B cell (primary cell): ENCODE measurements at regions not wholly inside any gene's neighbourhood (a gene's known extent, or its start where the extent isn't known, plus 50 kb on each side); places are given as distances from the start of the nearest gene placed in this dataset.

Experiments
- ATAC-seq: fragments of 200-7000 bp; cut with Tn5 transposase; one replicate; pipeline ENCODE4 v1.10.0; 2021; ENCODE audit warnings: low read depth, mild to moderate bottlenecking, moderate number of reproducible peaks, moderate library complexity
- CTCF ChIA-PET: fragments of 350-600 bp; sonication (Branson Sonifier 250); formaldehyde crosslinking; loops from one replicate; lab custom pipeline; 2021; ENCODE audit warnings: antibody characterized with exemption, inconsistent platforms; lab: Charles Lee
- POLR2A ChIA-PET: fragments of 350-600 bp; sonication (Branson Sonifier 250); formaldehyde crosslinking; loops from one replicate; lab custom pipeline; 2021; ENCODE audit warnings: antibody characterized with exemption; lab: Charles Lee
- DNase-seq: peaks from one replicate; pipeline ENCODE4 v3.0.0; 2013
- H2AFZ ChIP-seq: 2 replicates; pipeline ENCODE4 v1.6.1; 2012; ENCODE audit warnings: mild to moderate bottlenecking, low read depth, low read length; ENCODE audit not compliant: insufficient read depth, poor library complexity, severe bottlenecking
- H3K27ac ChIP-seq, 2 donors: 1 replicate in 1 of 2; 2 replicates in 1 of 2; pipeline ENCODE4 v1.5.1; 2012 to 2013; ENCODE audit warnings: low read length in 2 of 2, mild to moderate bottlenecking in 2 of 2, moderate library complexity in 1 of 2
- H3K27me3 ChIP-seq, 4 experiments: fragments of 200-600 bp in 1 of 4; sonication (generic) in 1 of 4; replicated peaks in 1 of 4; 1 replicate in 2 of 4; 2 replicates in 2 of 4; pipeline versions ENCODE4 v1.6.1 to v1.7.0; 2013 to 2016; ENCODE audit warnings: low read length in 3 of 4, mild to moderate bottlenecking in 2 of 4, mixed read lengths in 1 of 4, moderate library complexity in 1 of 4; ENCODE audit not compliant: insufficient read depth in 4 of 4, control insufficient read depth in 3 of 4; ENCODE audit errors: control extremely low read depth in 1 of 4
- H3K36me3 ChIP-seq, 2 experiments: replicated peaks in 1 of 2; 1 replicate in 1 of 2; 2 replicates in 1 of 2; pipeline versions ENCODE4 v1.6.1 to v1.7.1; 2013; ENCODE audit warnings: low read length in 1 of 2; ENCODE audit not compliant: insufficient read depth in 2 of 2, control insufficient read depth in 1 of 2; ENCODE audit errors: control extremely low read depth in 1 of 2, extremely low read depth in 1 of 2
- H3K4me1 ChIP-seq, 2 donors: fragments of 200-600 bp in 1 of 2; sonication (generic) in 1 of 2; 1 replicate in 1 of 2; 2 replicates in 1 of 2; pipeline versions ENCODE4 v1.5.1 to v1.6.1; 2013 to 2017; ENCODE audit warnings: low read length in 2 of 2; ENCODE audit not compliant: control insufficient read depth in 2 of 2, insufficient read depth in 2 of 2
- H3K4me2 ChIP-seq: replicated peaks from 2 replicates; pipeline ENCODE3; 2012; ENCODE audit warnings: mild to moderate bottlenecking, low read depth, low read length; ENCODE audit not compliant: poor library complexity, severe bottlenecking
- H3K4me3 ChIP-seq, 5 experiments: fragments of 200-600 bp in 1 of 5; sonication (generic) in 1 of 5; 1 replicate in 3 of 5; 2 replicates in 2 of 5; pipeline versions ENCODE4 v1.5.1 to v1.7.0; 2011 to 2016; ENCODE audit warnings: low read length in 4 of 5, mild to moderate bottlenecking in 4 of 5, low read depth in 2 of 5, control low read depth in 1 of 5, moderate library complexity in 1 of 5; ENCODE audit not compliant: insufficient read depth in 1 of 5; ENCODE audit errors: control extremely low read depth in 1 of 5, extremely low read depth in 1 of 5
- H3K79me2 ChIP-seq: fragments of 200-600 bp; sonication (generic); one replicate; pipeline ENCODE4 v1.6.0; 2016; ENCODE audit warnings: low read length; ENCODE audit not compliant: control insufficient read depth, insufficient read depth
- H3K9ac ChIP-seq: fragments of 200-600 bp; sonication (generic); 2 replicates; pipeline ENCODE4 v1.6.1; 2017; ENCODE audit warnings: mild to moderate bottlenecking, low read length, moderate library complexity
- H3K9me3 ChIP-seq, 3 donors: one replicate each; pipeline versions ENCODE4 v1.6.1 to v1.7.1; 2013; ENCODE audit warnings: low read length in 2 of 3; ENCODE audit not compliant: control insufficient read depth in 2 of 3, insufficient read depth in 1 of 3; ENCODE audit errors: control extremely low read depth in 1 of 3
- H4K20me1 ChIP-seq: 2 replicates; pipeline ENCODE4 v1.6.0; 2012; ENCODE audit warnings: mild to moderate bottlenecking, low read length; ENCODE audit not compliant: insufficient read depth, control insufficient read depth, poor library complexity, severe bottlenecking
- H3K27ac Mint-ChIP-seq: one replicate; pipeline ENCODE4 v1.8.0; 2021; ENCODE audit warnings: mixed read lengths
- H3K27me3 Mint-ChIP-seq: one replicate; pipeline ENCODE4 v1.8.0; 2021; ENCODE audit warnings: mixed read lengths
- H3K4me1 Mint-ChIP-seq: one replicate; pipeline ENCODE4 v1.8.0; 2021; ENCODE audit warnings: mixed read lengths
- H3K4me3 Mint-ChIP-seq: one replicate; pipeline ENCODE4 v1.8.0; 2021; ENCODE audit warnings: mixed read lengths
- H3K9me3 Mint-ChIP-seq: one replicate; pipeline ENCODE4 v1.8.0; 2022; ENCODE audit warnings: mixed read lengths; ENCODE audit not compliant: insufficient read depth
- EZH2 ChIP-seq: IDR thresholded peaks from 2 replicates; pipeline ENCODE4 v1.6.1; 2012; ENCODE audit warnings: borderline replicate concordance, low read depth, mild to moderate bottlenecking, moderate library complexity, low read length; ENCODE audit not compliant: insufficient read depth, poor library complexity, severe bottlenecking
- WGBS: methylation state at CpG from one replicate; pipeline ENCODE4 v1.1.5; 2013; ENCODE audit warnings: missing lambda C conversion rate; ENCODE audit not compliant: insufficient coverage; 5-methylcytosine and 5-hydroxymethylcytosine counted together
- intact Hi-C: fragments of 100-400 bp; cut with micrococcal nuclease; formaldehyde crosslinking; loops from one replicate; pipeline ENCODE4 v1.10.0; 2022
- TF ChIP-seq, protein P1 (sequence below): fragments of 200-600 bp; IDR thresholded peaks from one replicate; pipeline ENCODE4 v1.8.0; 2022; ENCODE audit warnings: antibody characterized with exemption, mild to moderate bottlenecking

- H3K4me3 Mint-ChIP-seq: no peak overlapping the region
- CTCF ChIA-PET: no interaction called here
Measured at GRCh38 chr13:111646456-111646855, 326.0 kb downstream of the TEX29 start.

GRCh38 chr13:111648885-111649284 lies 328.4 kb downstream of the TEX29 start:
- H3K4me2 ChIP-seq: no peak overlapping the region
- H3K27me3 ChIP-seq: no peaks in the 10 kb centered on the region
- no peak overlapping the region for H3K9ac ChIP-seq
- H2AFZ ChIP-seq: no peak overlapping the region
- Mint-ChIP-seq H3K27me3 (peaks cover 12% of the 10 kb centered on the region), H3K4me3 (no peak overlapping the region), H3K4me1 (no peaks in the 10 kb centered on the region), H3K9me3 (no peaks in the 10 kb centered on the region), H3K27ac (no peak overlapping the region)
- H3K4me3 ChIP-seq: no peak overlapping the region
- ATAC-seq (no peak), DNase-seq (no peak)
- H3K79me2 ChIP-seq: no peaks in the 10 kb centered on the region
- no peaks in the 10 kb centered on the region for H3K4me1 ChIP-seq
- no peaks in the 10 kb centered on the region for H4K20me1 ChIP-seq
- POLR2A ChIA-PET: no interaction called here
- intact Hi-C loops: no loop called here
- CTCF ChIA-PET: no interaction called here
- no peaks in the 10 kb centered on the region for H3K36me3 ChIP-seq
- 94% methylated on average over 2 of the region's 4 CpGs for WGBS
- no peak for TF ChIP-seq EZH2
- TF ChIP-seq, protein P1, sequence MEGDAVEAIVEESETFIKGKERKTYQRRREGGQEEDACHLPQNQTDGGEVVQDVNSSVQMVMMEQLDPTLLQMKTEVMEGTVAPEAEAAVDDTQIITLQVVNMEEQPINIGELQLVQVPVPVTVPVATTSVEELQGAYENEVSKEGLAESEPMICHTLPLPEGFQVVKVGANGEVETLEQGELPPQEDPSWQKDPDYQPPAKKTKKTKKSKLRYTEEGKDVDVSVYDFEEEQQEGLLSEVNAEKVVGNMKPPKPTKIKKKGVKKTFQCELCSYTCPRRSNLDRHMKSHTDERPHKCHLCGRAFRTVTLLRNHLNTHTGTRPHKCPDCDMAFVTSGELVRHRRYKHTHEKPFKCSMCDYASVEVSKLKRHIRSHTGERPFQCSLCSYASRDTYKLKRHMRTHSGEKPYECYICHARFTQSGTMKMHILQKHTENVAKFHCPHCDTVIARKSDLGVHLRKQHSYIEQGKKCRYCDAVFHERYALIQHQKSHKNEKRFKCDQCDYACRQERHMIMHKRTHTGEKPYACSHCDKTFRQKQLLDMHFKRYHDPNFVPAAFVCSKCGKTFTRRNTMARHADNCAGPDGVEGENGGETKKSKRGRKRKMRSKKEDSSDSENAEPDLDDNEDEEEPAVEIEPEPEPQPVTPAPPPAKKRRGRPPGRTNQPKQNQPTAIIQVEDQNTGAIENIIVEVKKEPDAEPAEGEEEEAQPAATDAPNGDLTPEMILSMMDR: no peak
- no peak overlapping the region for H3K27ac ChIP-seq
- H3K9me3 ChIP-seq: peaks cover 0 to 6% (median 0%) of the 10 kb centered on the region in 3 donors

More at GRCh38 chr13:111646456-111646855, 326.0 kb downstream of the TEX29 start:
- Histone ChIP-seq H3K9me3 (peaks cover 0 to 6% (median 0%) of the 10 kb centered on the region in 3 donors), H3K9ac (no peak overlapping the region), H3K4me2 (no peak overlapping the region), H3K79me2 (no peaks in the 10 kb centered on the region), H4K20me1 (no peaks in the 10 kb centered on the region), H3K27me3 (no peaks in the 10 kb centered on the region), H2AFZ (no peak overlapping the region), H3K27ac (no peak overlapping the region), H3K4me1 (no peaks in the 10 kb centered on the region), H3K4me3 (no peak overlapping the region), H3K36me3 (no peaks in the 10 kb centered on the region)
- Mint-ChIP-seq H3K9me3 (no peaks in the 10 kb centered on the region), H3K27ac (no peak overlapping the region), H3K27me3 (no peaks in the 10 kb centered on the region), H3K4me1 (no peaks in the 10 kb centered on the region)
- ATAC-seq (no peak), DNase-seq (no peak)
- POLR2A ChIA-PET: no interaction called here
- intact Hi-C loops: no loop called here
- TF ChIP-seq EZH2: no peak
- TF ChIP-seq, protein P1: no peak
- WGBS: 90% methylated on average over 8 of the region's 10 CpGs
